T-cell (primary cell): ENCODE measurements at regions not wholly inside any gene's neighbourhood (a gene's known extent, or its start where the extent isn't known, plus 50 kb on each side); places are given as distances from the start of the nearest gene placed in this dataset.

Experiments
- ATAC-seq, 4 experiments: fragments of 200-7000 bp in 3 of 4; fragments of 150-1000 bp in 1 of 4; cut with Tn5 transposase; replicated peaks in 1 of 4; 1 replicate in 3 of 4; 2 replicates in 1 of 4; pipeline ENCODE4 v1.10.0; 2021; ENCODE audit warnings: moderate library complexity in 3 of 4, mild to moderate bottlenecking in 2 of 4, moderate number of reproducible peaks in 1 of 4
- CTCF ChIA-PET, 2 donors: fragments of 300-600 bp; sonication (Branson Sonifier 250); formaldehyde crosslinking; loops; one replicate each; lab custom pipeline; 2022; ENCODE audit warnings: antibody characterized with exemption in 2 of 2; lab: Charles Lee
- POLR2A ChIA-PET, 2 donors: fragments of 300-600 bp; sonication (Branson Sonifier 250); formaldehyde crosslinking; loops; one replicate each; lab custom pipeline; 2022; ENCODE audit warnings: antibody characterized with exemption in 2 of 2; lab: Charles Lee
- DNase-seq, 35 experiments: peaks; one replicate each; pipeline versions ENCODE4 v3.0.0 to v3.0.0-alpha.2; 2013 to 2023
- H3K27ac ChIP-seq: one replicate; pipeline ENCODE4 v1.5.1; 2013; ENCODE audit warnings: low read length
- H3K27me3 ChIP-seq, 2 experiments: replicated peaks in 1 of 2; 1 replicate in 1 of 2; 2 replicates in 1 of 2; pipeline versions ENCODE4 v1.6.1 to v1.7.0; 2013; ENCODE audit warnings: low read length in 1 of 2, mixed read lengths in 1 of 2; ENCODE audit not compliant: control insufficient read depth in 2 of 2, insufficient read depth in 2 of 2; ENCODE audit errors: extremely low read depth in 1 of 2
- H3K36me3 ChIP-seq, 2 donors: 1 replicate in 1 of 2; 2 replicates in 1 of 2; pipeline versions ENCODE4 v1.6.1 to v1.7.0; 2013; ENCODE audit warnings: low read length in 1 of 2; ENCODE audit not compliant: control insufficient read depth in 2 of 2, insufficient read depth in 1 of 2; ENCODE audit errors: extremely low read depth in 1 of 2
- H3K4me1 ChIP-seq, 2 experiments: 1 replicate in 1 of 2; 2 replicates in 1 of 2; pipeline versions ENCODE4 v1.6.1 to v1.7.0; 2013; ENCODE audit warnings: low read length in 2 of 2, mixed read lengths in 1 of 2; ENCODE audit not compliant: insufficient read depth in 2 of 2, control insufficient read depth in 1 of 2; ENCODE audit errors: extremely low read depth in 1 of 2
- H3K4me3 ChIP-seq, 2 donors: 1 replicate in 1 of 2; 2 replicates in 1 of 2; pipeline versions ENCODE4 v1.5.1 to v1.7.0; 2013; ENCODE audit warnings: mild to moderate bottlenecking in 2 of 2, low read length in 1 of 2, moderate library complexity in 1 of 2; ENCODE audit not compliant: control insufficient read depth in 1 of 2; ENCODE audit errors: extremely low read depth in 1 of 2
- H3K9me3 ChIP-seq: 2 replicates; pipeline ENCODE4 v1.7.0; 2013
- H3K27ac Mint-ChIP-seq, 2 donors: one replicate each; pipeline ENCODE4 v1.8.0; 2020 to 2021; ENCODE audit warnings: mild to moderate bottlenecking in 2 of 2, mixed read lengths in 2 of 2
- H3K27me3 Mint-ChIP-seq, 2 donors: one replicate each; pipeline ENCODE4 v1.8.0; 2021 to 2022; ENCODE audit warnings: mixed read lengths in 2 of 2
- H3K36me3 Mint-ChIP-seq: one replicate; pipeline ENCODE4 v1.8.0; 2021; ENCODE audit warnings: mixed read lengths
- H3K4me1 Mint-ChIP-seq, 3 donors: one replicate each; pipeline ENCODE4 v1.8.0; 2020 to 2022; ENCODE audit warnings: mixed read lengths in 3 of 3, mild to moderate bottlenecking in 1 of 3
- H3K4me3 Mint-ChIP-seq, 3 donors: one replicate each; pipeline ENCODE4 v1.8.0; 2020 to 2022; ENCODE audit warnings: mild to moderate bottlenecking in 3 of 3, mixed read lengths in 3 of 3, moderate library complexity in 3 of 3
- H3K9me3 Mint-ChIP-seq, 3 donors: one replicate each; pipeline ENCODE4 v1.8.0; 2020 to 2022; ENCODE audit warnings: mixed read lengths in 3 of 3
- WGBS: methylation state at CpG from one replicate; pipeline ENCODE4 v1.1.5; 2013; ENCODE audit warnings: missing lambda C conversion rate; ENCODE audit not compliant: insufficient coverage; 5-methylcytosine and 5-hydroxymethylcytosine counted together

GRCh38 chr6:134523903-134524650 is 206.2 kb upstream of the SGK1 start:
- H3K9me3 ChIP-seq = no peaks in the 10 kb centered on the region

GRCh38 chr6:134523051-134523450 is 205.1 kb upstream of the SGK1 start:
- H3K27ac Mint-ChIP-seq = no peak overlapping the region
- DNase-seq (no peak), ATAC-seq (no peak)
- peaks cover 42 to 53% (median 44%) of the 10 kb centered on the region in 3 donors for H3K4me1 Mint-ChIP-seq
- ChIA-PET POLR2A (interaction anchor here in 1 of 2 donors (0.6 kb wide), 1 partner anchor 636 kb away, joined by 4 read pairs; no protein-coding TSS in a partner anchor), CTCF (interaction anchor here in 1 of 2 donors (0.7 kb wide), 1 partner anchor 603 kb away, joined by 3 read pairs; no protein-coding TSS in a partner anchor)
- WGBS = no CpG with 5 or more reads among the region's 1 CpG
- no peaks in the 10 kb centered on the region for H3K27me3 ChIP-seq
- no peak overlapping the region for H3K27ac ChIP-seq
- no peaks in the 10 kb centered on the region for H3K27me3 Mint-ChIP-seq
- no peaks in the 10 kb centered on the region for H3K36me3 Mint-ChIP-seq
- H3K36me3 ChIP-seq = no peaks in the 10 kb centered on the region
- no peak overlapping the region for H3K4me3 ChIP-seq
- no peaks in the 10 kb centered on the region for H3K9me3 Mint-ChIP-seq
- H3K9me3 ChIP-seq = no peaks in the 10 kb centered on the region
- no peak overlapping the region for H3K4me3 Mint-ChIP-seq
- H3K4me1 ChIP-seq = peaks cover 12 to 34% of the 10 kb centered on the region in 2 experiments

More at GRCh38 chr6:134523903-134524650, 206.2 kb upstream of the SGK1 start:
- ChIA-PET CTCF (no interaction called here), POLR2A (interaction anchor here in 1 of 2 donors (0.6 kb wide), 3 partner anchors 36 to 1709 kb away, joined by 3 to 8 read pairs (median 4); no protein-coding TSS in a partner anchor)
- Mint-ChIP-seq H3K27me3 (no peaks in the 10 kb centered on the region), H3K4me3 (no peak overlapping the region), H3K9me3 (no peaks in the 10 kb centered on the region), H3K36me3 (no peaks in the 10 kb centered on the region), H3K4me1 (peaks cover 33 to 44% (median 38%) of the 10 kb centered on the region in 3 donors), H3K27ac (peak overlapping the region in 1 of 2 donors; percentile 30)
- no peak overlapping the region for H3K4me3 ChIP-seq
- ATAC-seq = peak; percentile 41 to 79 (median 48)
- H3K4me1 ChIP-seq = peaks cover 9 to 28% of the 10 kb centered on the region in 2 experiments
- 20% methylated on average over 1 of the region's 1 CpG for WGBS
- peak in 8 of 35 experiments; percentile 6 to 52 (median 14) for DNase-seq
- no peak overlapping the region for H3K27ac ChIP-seq
- no peaks in the 10 kb centered on the region for H3K36me3 ChIP-seq
- no peaks in the 10 kb centered on the region for H3K27me3 ChIP-seq

GRCh38 chr6:134521116-134521501 is 203.2 kb upstream of the SGK1 start:
- no peaks in the 10 kb centered on the region for H3K36me3 ChIP-seq
- H3K27me3 Mint-ChIP-seq = no peaks in the 10 kb centered on the region
- no peak for ATAC-seq
- peaks cover 12 to 38% of the 10 kb centered on the region in 2 experiments for H3K4me1 ChIP-seq
- DNase-seq = no peak
- no peak overlapping the region for H3K4me3 Mint-ChIP-seq
- no peaks in the 10 kb centered on the region for H3K36me3 Mint-ChIP-seq
- ChIA-PET POLR2A (interaction anchor here (0.5 to 0.7 kb wide), 2 partner anchors 8 to 72 kb away, joined by 3 to 4 read pairs; no protein-coding TSS in a partner anchor), CTCF (interaction anchor here in 1 of 2 donors (1.3 kb wide), 1 partner anchor 84 kb away, joined by 3 read pairs; no protein-coding TSS in a partner anchor)
- no peaks in the 10 kb centered on the region for H3K27me3 ChIP-seq
- no peaks in the 10 kb centered on the region for H3K9me3 ChIP-seq
- 100% methylated on average over 1 of the region's 3 CpGs for WGBS
- H3K27ac ChIP-seq = no peak overlapping the region
- no peak overlapping the region for H3K4me3 ChIP-seq
- H3K9me3 Mint-ChIP-seq = no peaks in the 10 kb centered on the region
- H3K4me1 Mint-ChIP-seq = peaks cover 42 to 64% (median 46%) of the 10 kb centered on the region in 3 donors
- no peak overlapping the region for H3K27ac Mint-ChIP-seq

GRCh38 chr6:134520181-134521115 is 202.5 kb upstream of the SGK1 start:
- Mint-ChIP-seq H3K27ac (no peak overlapping the region), H3K4me3 (peak overlapping the region in 1 of 3 donors; percentile 41), H3K27me3 (no peaks in the 10 kb centered on the region), H3K9me3 (no peaks in the 10 kb centered on the region), H3K36me3 (no peaks in the 10 kb centered on the region), H3K4me1 (peaks cover 42 to 64% (median 46%) of the 10 kb centered on the region in 3 donors)
- Histone ChIP-seq H3K36me3 (no peaks in the 10 kb centered on the region), H3K4me1 (peaks cover 12 to 38% of the 10 kb centered on the region in 2 experiments), H3K4me3 (no peak overlapping the region), H3K9me3 (no peaks in the 10 kb centered on the region), H3K27ac (no peak overlapping the region), H3K27me3 (no peaks in the 10 kb centered on the region)
- CTCF ChIA-PET = interaction anchor here in 1 of 2 donors (0.7 kb wide), 1 partner anchor 302 kb away, joined by 4 read pairs; no protein-coding TSS in a partner anchor
- DNase-seq = no peak
- POLR2A ChIA-PET = no interaction called here
- ATAC-seq = no peak
- WGBS = 100% methylated on average over 7 of the region's 12 CpGs

GRCh38 chr6:134519465-134519864 is 201.6 kb upstream of the SGK1 start:
- H3K36me3 Mint-ChIP-seq = no peaks in the 10 kb centered on the region
- H3K27me3 ChIP-seq = no peaks in the 10 kb centered on the region
- peak; percentile 84 to 92 (median 88) for ATAC-seq
- H3K9me3 ChIP-seq = no peaks in the 10 kb centered on the region
- H3K27ac ChIP-seq = peak overlapping the region; percentile 32
- CTCF ChIA-PET = interaction anchor here in 1 of 2 donors (0.7 kb wide), 1 partner anchor 303 kb away, joined by 4 read pairs; no protein-coding TSS in a partner anchor
- peaks cover 42 to 63% (median 46%) of the 10 kb centered on the region in 3 donors for H3K4me1 Mint-ChIP-seq
- no peak overlapping the region for H3K4me3 ChIP-seq
- H3K4me1 ChIP-seq = peaks cover 12 to 38% of the 10 kb centered on the region in 2 experiments
- H3K36me3 ChIP-seq = no peaks in the 10 kb centered on the region
- no peaks in the 10 kb centered on the region for H3K9me3 Mint-ChIP-seq
- no peaks in the 10 kb centered on the region for H3K27me3 Mint-ChIP-seq
- H3K27ac Mint-ChIP-seq = peak overlapping the region; percentile 92 to 93
- POLR2A ChIA-PET = no interaction called here
- 0% methylated on average over 4 of the region's 4 CpGs for WGBS
- DNase-seq = peak; percentile 9 to 70 (median 47)
- peak overlapping the region in 2 of 3 donors; percentile 41 to 55 for H3K4me3 Mint-ChIP-seq

- H3K4me1 ChIP-seq = peaks cover 12 to 26% of the 10 kb centered on the region in 2 experiments
- POLR2A ChIA-PET = no interaction called here
- H3K27ac ChIP-seq = no peak overlapping the region
- H3K27me3 ChIP-seq = no peaks in the 10 kb centered on the region
- no peaks in the 10 kb centered on the region for H3K27me3 Mint-ChIP-seq
- WGBS = no CpG with 5 or more reads among the region's 5 CpGs
- H3K4me1 Mint-ChIP-seq = peaks cover 29 to 47% (median 30%) of the 10 kb centered on the region in 3 donors
- DNase-seq (no peak), ATAC-seq (no peak)
- CTCF ChIA-PET = no interaction called here
- no peak overlapping the region for H3K4me3 ChIP-seq
- peak overlapping the region in 1 of 3 donors; percentile 12 for H3K4me3 Mint-ChIP-seq
- H3K9me3 ChIP-seq = no peaks in the 10 kb centered on the region
- no peaks in the 10 kb centered on the region for H3K36me3 Mint-ChIP-seq
- no peak overlapping the region for H3K27ac Mint-ChIP-seq
- no peaks in the 10 kb centered on the region for H3K9me3 Mint-ChIP-seq
- H3K36me3 ChIP-seq = no peaks in the 10 kb centered on the region
These were observed 200.0 kb upstream of the SGK1 start for GRCh38 chr6:134517868-134518267.
